ENCODE measurements at regions not wholly inside any gene's neighbourhood (a gene's known extent, or its start where the extent isn't known, plus 50 kb on each side); places are given as distances from the start of the nearest gene placed in this dataset.

GRCh38 chr16:64185954-64186353 is 935.9 kb downstream of the CDH11 start:
- Histone ChIP-seq H3K4me1 (ENCODE audit: control insufficient read depth, insufficient read depth, low read length) (peaks cover 7% of the 10 kb centered on the region), H3K4me3 (ENCODE audit: low read length) (no peak overlapping the region), H3K27ac (ENCODE audit: low read length) (no peak overlapping the region), H3K36me3 (ENCODE audit: control insufficient read depth, insufficient read depth, low read length) (no peaks in the 10 kb centered on the region), H3K9me3 (ENCODE audit: control insufficient read depth, low read depth, low read length) (no peaks in the 10 kb centered on the region), H3K27me3 (ENCODE audit: control insufficient read depth, insufficient read depth, low read length) (no peaks in the 10 kb centered on the region)
- DNase-seq, result no peak
- 100% methylated on average over 2 of the region's 3 CpGs for WGBS (ENCODE audit: insufficient coverage, low lambda C conversion rate)

DNA sequence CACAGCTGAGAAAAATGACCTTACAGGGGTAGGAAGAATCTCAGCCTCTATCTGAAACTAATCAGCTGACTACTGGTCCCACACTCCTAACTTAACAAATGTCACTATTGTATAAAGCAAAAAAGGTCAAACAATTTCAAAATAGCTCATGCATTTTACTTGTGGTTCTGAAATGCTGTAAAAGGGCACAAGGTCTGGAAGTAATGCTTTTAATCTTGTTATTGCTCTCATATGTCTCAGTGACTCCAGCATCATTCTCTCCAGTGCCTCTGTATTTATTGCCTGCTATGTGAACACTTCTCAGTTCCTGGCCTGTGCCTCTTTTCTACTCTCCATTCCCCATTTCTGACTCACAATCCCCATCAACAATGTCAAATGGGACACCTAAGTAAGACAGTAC is 937.7 kb downstream of the CDH11 start:
- H3K9me3 ChIP-seq (ENCODE audit: control insufficient read depth, low read depth, low read length), result peaks cover under 1% of the 10 kb centered on the region
- H3K4me3 ChIP-seq (ENCODE audit: low read length), result no peak overlapping the region
- no peaks in the 10 kb centered on the region for H3K36me3 ChIP-seq (ENCODE audit: control insufficient read depth, insufficient read depth, low read length)
- H3K27ac ChIP-seq (ENCODE audit: low read length), result no peak overlapping the region
- no peak for DNase-seq
- no peaks in the 10 kb centered on the region for H3K27me3 ChIP-seq (ENCODE audit: control insufficient read depth, insufficient read depth, low read length)
- H3K4me1 ChIP-seq (ENCODE audit: control insufficient read depth, insufficient read depth, low read length), result peaks cover 8% of the 10 kb centered on the region

DNA sequence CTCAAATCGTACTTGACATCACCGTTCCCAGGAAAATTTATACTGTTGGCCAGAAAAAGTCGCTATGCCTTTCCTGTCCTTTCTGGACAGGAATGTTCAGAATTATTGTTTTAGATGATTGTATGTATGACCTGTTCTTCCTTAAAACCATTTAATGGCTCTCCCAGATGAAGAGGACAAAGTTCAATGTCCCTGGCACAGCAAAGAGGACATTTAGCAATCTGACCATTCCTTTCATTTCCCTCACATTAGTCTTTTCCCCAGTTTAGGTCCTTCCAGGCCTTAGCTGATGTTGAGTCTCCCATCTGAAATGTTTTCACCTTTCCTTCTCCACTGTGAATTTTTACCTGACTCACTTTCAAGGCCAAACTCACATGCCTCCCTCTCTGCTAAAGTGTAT is 938.9 kb downstream of the CDH11 start:
- peaks cover 8% of the 10 kb centered on the region for H3K4me1 ChIP-seq (ENCODE audit: control insufficient read depth, insufficient read depth, low read length)
- no CpG with 5 or more reads among the region's 3 CpGs for WGBS (ENCODE audit: insufficient coverage, low lambda C conversion rate)
- peaks cover 9% of the 10 kb centered on the region for H3K9me3 ChIP-seq (ENCODE audit: control insufficient read depth, low read depth, low read length)
- peak in 1 of 2 donors; percentile 50 for DNase-seq
- no peak overlapping the region for H3K4me3 ChIP-seq (ENCODE audit: low read length)
- no peak overlapping the region for H3K27ac ChIP-seq (ENCODE audit: low read length)
- no peaks in the 10 kb centered on the region for H3K27me3 ChIP-seq (ENCODE audit: control insufficient read depth, insufficient read depth, low read length)
- no peaks in the 10 kb centered on the region for H3K36me3 ChIP-seq (ENCODE audit: control insufficient read depth, insufficient read depth, low read length)

DNA sequence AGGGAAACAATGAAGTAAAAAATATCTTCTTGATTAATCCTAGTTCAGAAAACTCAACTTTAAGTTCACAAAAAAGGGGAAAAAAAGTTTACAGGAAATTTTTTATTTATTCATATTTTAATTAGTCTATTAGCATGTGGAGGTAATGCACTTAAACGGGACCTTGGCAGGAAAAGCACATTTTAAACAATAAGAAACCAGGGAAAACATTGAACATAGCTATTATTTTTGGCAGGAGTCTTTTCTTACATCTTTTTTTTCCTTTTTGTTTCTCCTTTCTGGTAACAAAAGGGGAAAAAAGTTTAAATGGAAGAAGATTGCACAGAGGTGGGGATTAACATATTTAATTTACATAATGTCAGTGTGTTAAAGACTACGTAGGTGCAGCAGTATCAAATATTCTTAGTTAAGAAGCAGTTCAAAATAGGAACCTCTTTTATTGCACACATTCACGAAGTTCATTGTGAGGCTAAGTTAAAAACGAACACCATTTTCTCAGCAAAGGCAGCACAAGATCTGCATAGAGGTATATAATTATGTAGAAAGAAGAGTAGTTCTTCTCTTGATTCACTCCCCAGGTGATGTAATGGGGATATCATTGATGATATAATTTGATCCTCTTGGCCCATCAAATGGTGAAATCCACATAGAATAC is 940.5 kb downstream of the CDH11 start:
- Histone ChIP-seq H3K4me3 (ENCODE audit: low read length) (no peak overlapping the region), H3K36me3 (ENCODE audit: control insufficient read depth, insufficient read depth, low read length) (no peaks in the 10 kb centered on the region), H3K27ac (ENCODE audit: low read length) (peak overlapping the region; percentile 11), H3K4me1 (ENCODE audit: control insufficient read depth, insufficient read depth, low read length) (peaks cover 8% of the 10 kb centered on the region), H3K27me3 (ENCODE audit: control insufficient read depth, insufficient read depth, low read length) (no peaks in the 10 kb centered on the region), H3K9me3 (ENCODE audit: control insufficient read depth, low read depth, low read length) (peaks cover 9% of the 10 kb centered on the region)
- WGBS (ENCODE audit: insufficient coverage, low lambda C conversion rate), result 96% methylated on average over 4 of the region's 4 CpGs
- no peak for DNase-seq

- Histone ChIP-seq H3K36me3 (ENCODE audit: control insufficient read depth, insufficient read depth, low read length) (no peaks in the 10 kb centered on the region), H3K4me3 (ENCODE audit: low read length) (no peak overlapping the region), H3K9me3 (ENCODE audit: control insufficient read depth, low read depth, low read length) (peaks cover 9% of the 10 kb centered on the region), H3K4me1 (ENCODE audit: control insufficient read depth, insufficient read depth, low read length) (peaks cover 8% of the 10 kb centered on the region), H3K27ac (ENCODE audit: low read length) (peak overlapping the region; percentile 67), H3K27me3 (ENCODE audit: control insufficient read depth, insufficient read depth, low read length) (no peaks in the 10 kb centered on the region)
- DNase-seq, result peak; percentile 26 to 79
- 24% methylated on average over 2 of the region's 4 CpGs for WGBS (ENCODE audit: insufficient coverage, low lambda C conversion rate)
Observed at GRCh38 chr16:64180136-64180900, 941.5 kb downstream of the CDH11 start.

DNA sequence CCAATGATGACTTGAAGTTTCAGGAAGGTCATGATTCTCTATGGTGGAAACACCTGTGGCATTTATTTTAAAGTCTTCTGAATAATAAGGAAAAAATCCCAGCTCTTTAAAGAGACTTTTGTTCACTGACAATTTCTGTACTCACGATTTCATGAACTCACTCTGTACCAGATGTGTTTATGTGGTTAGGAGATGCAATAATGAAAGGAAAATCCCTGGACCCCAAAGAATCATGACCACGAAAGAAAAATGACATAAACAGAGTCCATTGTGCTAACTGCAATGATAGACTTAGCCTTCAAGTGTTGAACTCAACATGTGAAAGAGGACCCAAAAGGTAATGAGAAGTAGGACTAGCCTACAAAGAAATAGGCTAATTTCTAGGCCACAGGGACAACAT is 947.5 kb downstream of the CDH11 start:
- Histone ChIP-seq H3K36me3 (ENCODE audit: control insufficient read depth, insufficient read depth, low read length) (no peaks in the 10 kb centered on the region), H3K4me3 (ENCODE audit: low read length) (no peak overlapping the region), H3K27me3 (ENCODE audit: control insufficient read depth, insufficient read depth, low read length) (no peaks in the 10 kb centered on the region), H3K27ac (ENCODE audit: low read length) (no peak overlapping the region), H3K9me3 (ENCODE audit: control insufficient read depth, low read depth, low read length) (peaks cover 9% of the 10 kb centered on the region), H3K4me1 (ENCODE audit: control insufficient read depth, insufficient read depth, low read length) (no peaks in the 10 kb centered on the region)
- WGBS (ENCODE audit: insufficient coverage, low lambda C conversion rate), result 100% methylated on average over 1 of the region's 2 CpGs
- no peak for DNase-seq

DNA sequence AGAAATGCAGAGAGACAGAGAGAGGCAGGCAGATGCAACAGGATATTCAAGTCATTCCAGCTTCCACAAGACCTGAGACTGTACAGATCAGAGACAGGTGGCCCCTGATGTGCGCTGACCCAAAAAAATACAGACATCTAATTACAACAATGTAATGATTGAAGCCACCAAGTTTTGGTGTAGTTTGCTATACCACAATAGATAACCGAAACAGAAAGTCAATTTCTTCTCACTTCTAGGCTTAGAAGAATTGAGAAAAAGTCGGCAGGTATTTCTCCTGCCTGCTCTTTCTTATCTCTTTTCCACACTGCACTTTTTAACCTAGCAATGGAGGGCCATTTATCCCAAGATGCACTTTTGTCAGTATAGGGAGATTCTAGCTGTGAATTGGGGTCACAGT is 949.2 kb downstream of the CDH11 start:
- Histone ChIP-seq H3K9me3 (ENCODE audit: control insufficient read depth, low read depth, low read length) (no peaks in the 10 kb centered on the region), H3K27ac (ENCODE audit: low read length) (no peak overlapping the region), H3K4me1 (ENCODE audit: control insufficient read depth, insufficient read depth, low read length) (no peaks in the 10 kb centered on the region), H3K27me3 (ENCODE audit: control insufficient read depth, insufficient read depth, low read length) (no peaks in the 10 kb centered on the region), H3K36me3 (ENCODE audit: control insufficient read depth, insufficient read depth, low read length) (no peaks in the 10 kb centered on the region), H3K4me3 (ENCODE audit: low read length) (no peak overlapping the region)
- WGBS (ENCODE audit: insufficient coverage, low lambda C conversion rate), result no CpG with 5 or more reads among the region's 3 CpGs
- no peak for DNase-seq

DNA sequence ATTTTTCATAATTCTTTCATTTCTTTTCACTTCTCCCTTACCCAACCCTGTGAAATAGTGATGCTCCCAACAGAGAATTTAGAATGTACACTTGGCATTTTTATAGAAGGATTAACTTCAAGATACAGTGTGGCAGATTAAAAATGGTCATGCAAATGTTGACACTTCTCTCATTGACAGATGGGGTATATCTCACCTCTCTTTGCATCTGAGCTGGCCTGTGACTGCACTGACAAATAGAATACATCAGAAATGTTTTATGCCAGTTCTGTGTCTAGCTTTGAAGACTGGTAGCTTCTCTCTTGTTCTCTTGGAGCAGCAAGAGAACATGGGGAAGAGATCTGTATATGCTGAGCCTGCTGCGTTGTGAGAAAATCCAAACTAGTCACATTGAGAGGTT is 949.6 kb downstream of the CDH11 start:
- no CpG with 5 or more reads among the region's 1 CpG for WGBS (ENCODE audit: insufficient coverage, low lambda C conversion rate)
- H3K27ac ChIP-seq (ENCODE audit: low read length), result no peak overlapping the region
- no peaks in the 10 kb centered on the region for H3K4me1 ChIP-seq (ENCODE audit: control insufficient read depth, insufficient read depth, low read length)
- H3K9me3 ChIP-seq (ENCODE audit: control insufficient read depth, low read depth, low read length), result no peaks in the 10 kb centered on the region
- H3K4me3 ChIP-seq (ENCODE audit: low read length), result no peak overlapping the region
- no peaks in the 10 kb centered on the region for H3K36me3 ChIP-seq (ENCODE audit: control insufficient read depth, insufficient read depth, low read length)
- no peaks in the 10 kb centered on the region for H3K27me3 ChIP-seq (ENCODE audit: control insufficient read depth, insufficient read depth, low read length)
- DNase-seq, result no peak

- Histone ChIP-seq H3K4me1 (ENCODE audit: control insufficient read depth, insufficient read depth, low read length) (no peaks in the 10 kb centered on the region), H3K9me3 (ENCODE audit: control insufficient read depth, low read depth, low read length) (no peaks in the 10 kb centered on the region), H3K27ac (ENCODE audit: low read length) (no peak overlapping the region), H3K27me3 (ENCODE audit: control insufficient read depth, insufficient read depth, low read length) (no peaks in the 10 kb centered on the region), H3K4me3 (ENCODE audit: low read length) (no peak overlapping the region), H3K36me3 (ENCODE audit: control insufficient read depth, insufficient read depth, low read length) (no peaks in the 10 kb centered on the region)
- no CpG with 5 or more reads among the region's 2 CpGs for WGBS (ENCODE audit: insufficient coverage, low lambda C conversion rate)
- no peak for DNase-seq
Observed at GRCh38 chr16:64171632-64172031, 950.2 kb downstream of the CDH11 start.

GRCh38 chr16:64168371-64168770 is 953.5 kb downstream of the CDH11 start:
- Histone ChIP-seq H3K36me3 (ENCODE audit: control insufficient read depth, insufficient read depth, low read length) (no peaks in the 10 kb centered on the region), H3K27me3 (ENCODE audit: control insufficient read depth, insufficient read depth, low read length) (no peaks in the 10 kb centered on the region), H3K9me3 (ENCODE audit: control insufficient read depth, low read depth, low read length) (no peaks in the 10 kb centered on the region), H3K4me1 (ENCODE audit: control insufficient read depth, insufficient read depth, low read length) (no peaks in the 10 kb centered on the region), H3K27ac (ENCODE audit: low read length) (no peak overlapping the region), H3K4me3 (ENCODE audit: low read length) (no peak overlapping the region)
- DNase-seq, result no peak
- no CpG with 5 or more reads among the region's 1 CpG for WGBS (ENCODE audit: insufficient coverage, low lambda C conversion rate)

GRCh38 chr16:64167936-64168335 is 953.9 kb downstream of the CDH11 start:
- no peaks in the 10 kb centered on the region for H3K9me3 ChIP-seq (ENCODE audit: control insufficient read depth, low read depth, low read length)
- H3K4me1 ChIP-seq (ENCODE audit: control insufficient read depth, insufficient read depth, low read length), result no peaks in the 10 kb centered on the region
- H3K27me3 ChIP-seq (ENCODE audit: control insufficient read depth, insufficient read depth, low read length), result no peaks in the 10 kb centered on the region
- H3K36me3 ChIP-seq (ENCODE audit: control insufficient read depth, insufficient read depth, low read length), result no peaks in the 10 kb centered on the region
- H3K27ac ChIP-seq (ENCODE audit: low read length), result no peak overlapping the region
- H3K4me3 ChIP-seq (ENCODE audit: low read length), result no peak overlapping the region
- no peak for DNase-seq
- 75% methylated on average over 5 of the region's 12 CpGs for WGBS (ENCODE audit: insufficient coverage, low lambda C conversion rate)
